ENCODE measurements at regions not wholly inside any gene's neighbourhood (a gene's known extent, or its start where the extent isn't known, plus 50 kb on each side); places are given as distances from the start of the nearest gene placed in this dataset.
"Not testable (repeated sequence)": the region's sequence is repeated elsewhere in the genome, so short reads cannot be mapped to it uniquely, and the experiment has no call there.

DNA sequence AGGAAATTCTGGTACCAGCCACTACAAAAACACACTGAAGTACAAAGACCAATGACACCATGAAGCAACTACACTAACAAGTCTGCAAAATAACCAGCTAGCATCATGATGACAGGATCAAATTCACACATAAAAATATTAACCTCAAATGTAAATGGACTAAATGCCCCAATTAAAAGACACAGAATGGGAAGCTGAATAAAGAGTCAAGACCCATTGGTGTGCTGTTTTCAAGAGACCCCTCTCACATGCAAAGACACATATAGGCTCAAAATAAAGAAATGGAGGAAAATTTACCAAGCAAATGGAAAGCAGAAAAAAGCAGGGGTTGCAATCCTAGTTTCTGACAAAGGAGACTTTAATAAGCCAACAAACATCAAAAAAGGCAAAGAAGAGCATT is 50.5 kb upstream of the EFNA5 start:
- TF ChIP-seq, protein P1, sequence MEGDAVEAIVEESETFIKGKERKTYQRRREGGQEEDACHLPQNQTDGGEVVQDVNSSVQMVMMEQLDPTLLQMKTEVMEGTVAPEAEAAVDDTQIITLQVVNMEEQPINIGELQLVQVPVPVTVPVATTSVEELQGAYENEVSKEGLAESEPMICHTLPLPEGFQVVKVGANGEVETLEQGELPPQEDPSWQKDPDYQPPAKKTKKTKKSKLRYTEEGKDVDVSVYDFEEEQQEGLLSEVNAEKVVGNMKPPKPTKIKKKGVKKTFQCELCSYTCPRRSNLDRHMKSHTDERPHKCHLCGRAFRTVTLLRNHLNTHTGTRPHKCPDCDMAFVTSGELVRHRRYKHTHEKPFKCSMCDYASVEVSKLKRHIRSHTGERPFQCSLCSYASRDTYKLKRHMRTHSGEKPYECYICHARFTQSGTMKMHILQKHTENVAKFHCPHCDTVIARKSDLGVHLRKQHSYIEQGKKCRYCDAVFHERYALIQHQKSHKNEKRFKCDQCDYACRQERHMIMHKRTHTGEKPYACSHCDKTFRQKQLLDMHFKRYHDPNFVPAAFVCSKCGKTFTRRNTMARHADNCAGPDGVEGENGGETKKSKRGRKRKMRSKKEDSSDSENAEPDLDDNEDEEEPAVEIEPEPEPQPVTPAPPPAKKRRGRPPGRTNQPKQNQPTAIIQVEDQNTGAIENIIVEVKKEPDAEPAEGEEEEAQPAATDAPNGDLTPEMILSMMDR (IDR thresholded peaks at IDR 0.05), result not testable (repeated sequence)
- TF ChIP-seq POLR2AphosphoS5 (IDR thresholded peaks at IDR 0.05; ENCODE audit: low read depth, low read length), result not testable (repeated sequence)
